HG02970 (cell line): ENCODE measurements at regions not wholly inside any gene's neighbourhood (a gene's known extent, or its start where the extent isn't known, plus 50 kb on each side); places are given as distances from the start of the nearest gene placed in this dataset.

ENCODE experiments used
- ATAC-seq: cut with Tn5 transposase; IDR thresholded peaks from one replicate; pipeline ENCODE4 v1.9.1; 2021; ENCODE audit warnings: mild to moderate bottlenecking, moderate library complexity, moderate number of reproducible peaks; ENCODE audit not compliant: unreplicated experiment, low FRiP score

GRCh38 chr1:217097819-217098218 lies 374.6 kb upstream of the ESRRG start:
- ATAC-seq: no peak

GRCh38 chr1:217096200-217096599 lies 373.0 kb upstream of the ESRRG start:
- ATAC-seq: no peak

GRCh38 chr1:217095050-217095622 lies 371.9 kb upstream of the ESRRG start:
- no peak for ATAC-seq

GRCh38 chr1:217091561-217091960 lies 368.3 kb upstream of the ESRRG start:
- no peak for ATAC-seq

GRCh38 chr1:217090060-217090911 lies 367.1 kb upstream of the ESRRG start:
- no peak for ATAC-seq

GRCh38 chr1:217089361-217090014 lies 366.3 kb upstream of the ESRRG start:
- no peak for ATAC-seq

GRCh38 chr1:217088521-217089284 lies 365.5 kb upstream of the ESRRG start:
- ATAC-seq: no peak

- no peak for ATAC-seq
Measured at GRCh38 chr1:217088011-217088410, 364.8 kb upstream of the ESRRG start.

- no peak for ATAC-seq
Measured at GRCh38 chr1:217079584-217079983, 356.4 kb upstream of the ESRRG start.

GRCh38 chr1:217078959-217079358 lies 355.7 kb upstream of the ESRRG start:
- ATAC-seq: no peak

- ATAC-seq: no peak
Measured at GRCh38 chr1:217078078-217078690, 355.0 kb upstream of the ESRRG start.

GRCh38 chr1:217077426-217077825 lies 354.2 kb upstream of the ESRRG start:
- ATAC-seq: no peak

GRCh38 chr1:217076902-217077301 lies 353.7 kb upstream of the ESRRG start:
- no peak for ATAC-seq

GRCh38 chr1:217072926-217073325 lies 349.7 kb upstream of the ESRRG start:
- no peak for ATAC-seq

- ATAC-seq: no peak
Measured at GRCh38 chr1:217067642-217068041, 344.4 kb upstream of the ESRRG start.

GRCh38 chr1:217066794-217067193 lies 343.6 kb upstream of the ESRRG start:
- no peak for ATAC-seq

- ATAC-seq: no peak
Measured at GRCh38 chr1:217063172-217063908, 340.1 kb upstream of the ESRRG start.

- ATAC-seq: no peak
Measured at GRCh38 chr1:217062586-217062985, 339.4 kb upstream of the ESRRG start.

- no peak for ATAC-seq
Measured at GRCh38 chr1:217059401-217059800, 336.2 kb upstream of the ESRRG start.

- no peak for ATAC-seq
Measured at GRCh38 chr1:217053676-217054075, 330.4 kb upstream of the ESRRG start.
